ENCODE measurements at regions not wholly inside any gene's neighbourhood (a gene's known extent, or its start where the extent isn't known, plus 50 kb on each side); places are given as distances from the start of the nearest gene placed in this dataset.

DNA sequence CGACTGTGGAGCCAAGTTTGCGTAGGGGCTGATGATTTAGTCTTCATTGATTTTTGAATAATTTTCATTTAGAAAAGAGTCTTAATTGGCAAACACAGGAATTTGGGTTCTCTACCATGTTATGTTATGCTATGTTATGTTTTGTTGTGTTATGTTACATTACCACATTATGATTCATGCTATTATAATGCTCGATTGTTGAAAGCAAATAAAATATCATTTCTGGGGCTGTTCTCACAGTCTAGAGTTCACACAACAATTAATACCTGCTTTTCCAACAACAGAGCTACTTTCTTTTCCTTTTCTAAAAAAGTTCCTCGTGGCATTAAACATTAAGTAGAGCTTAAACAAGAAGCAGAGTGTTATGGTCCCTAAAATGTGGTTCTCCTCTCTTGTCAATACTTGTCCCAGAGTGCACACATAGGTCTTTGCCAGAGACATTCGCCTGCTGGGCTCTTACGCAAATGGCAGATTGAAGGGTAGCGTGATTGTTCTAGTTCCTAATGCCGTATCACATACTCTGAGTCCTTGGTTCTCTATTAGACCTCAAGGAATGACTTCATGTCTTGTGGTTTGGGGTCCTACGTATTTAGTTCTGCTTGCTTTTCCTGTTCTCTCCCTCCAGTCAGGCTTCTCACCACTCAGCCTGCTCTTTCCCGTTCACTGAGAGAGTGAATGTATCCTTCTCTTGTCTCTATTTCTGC lies 370.3 kb downstream of the CD109 start:
- no peaks in the 10 kb centered on the region for H3K36me3 ChIP-seq
- H3K9me3 ChIP-seq, result no peaks in the 10 kb centered on the region
- TF ChIP-seq, protein P1, sequence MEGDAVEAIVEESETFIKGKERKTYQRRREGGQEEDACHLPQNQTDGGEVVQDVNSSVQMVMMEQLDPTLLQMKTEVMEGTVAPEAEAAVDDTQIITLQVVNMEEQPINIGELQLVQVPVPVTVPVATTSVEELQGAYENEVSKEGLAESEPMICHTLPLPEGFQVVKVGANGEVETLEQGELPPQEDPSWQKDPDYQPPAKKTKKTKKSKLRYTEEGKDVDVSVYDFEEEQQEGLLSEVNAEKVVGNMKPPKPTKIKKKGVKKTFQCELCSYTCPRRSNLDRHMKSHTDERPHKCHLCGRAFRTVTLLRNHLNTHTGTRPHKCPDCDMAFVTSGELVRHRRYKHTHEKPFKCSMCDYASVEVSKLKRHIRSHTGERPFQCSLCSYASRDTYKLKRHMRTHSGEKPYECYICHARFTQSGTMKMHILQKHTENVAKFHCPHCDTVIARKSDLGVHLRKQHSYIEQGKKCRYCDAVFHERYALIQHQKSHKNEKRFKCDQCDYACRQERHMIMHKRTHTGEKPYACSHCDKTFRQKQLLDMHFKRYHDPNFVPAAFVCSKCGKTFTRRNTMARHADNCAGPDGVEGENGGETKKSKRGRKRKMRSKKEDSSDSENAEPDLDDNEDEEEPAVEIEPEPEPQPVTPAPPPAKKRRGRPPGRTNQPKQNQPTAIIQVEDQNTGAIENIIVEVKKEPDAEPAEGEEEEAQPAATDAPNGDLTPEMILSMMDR (IDR thresholded peaks at IDR 0.05; ENCODE audit: low read depth, low read length), result no peak
- no peak for DNase-seq
- no peaks in the 10 kb centered on the region for H3K27me3 ChIP-seq
- no peaks in the 10 kb centered on the region for H3K4me1 ChIP-seq
- H3K4me3 ChIP-seq (ENCODE audit: low read depth, low read length), result no peak overlapping the region

DNA sequence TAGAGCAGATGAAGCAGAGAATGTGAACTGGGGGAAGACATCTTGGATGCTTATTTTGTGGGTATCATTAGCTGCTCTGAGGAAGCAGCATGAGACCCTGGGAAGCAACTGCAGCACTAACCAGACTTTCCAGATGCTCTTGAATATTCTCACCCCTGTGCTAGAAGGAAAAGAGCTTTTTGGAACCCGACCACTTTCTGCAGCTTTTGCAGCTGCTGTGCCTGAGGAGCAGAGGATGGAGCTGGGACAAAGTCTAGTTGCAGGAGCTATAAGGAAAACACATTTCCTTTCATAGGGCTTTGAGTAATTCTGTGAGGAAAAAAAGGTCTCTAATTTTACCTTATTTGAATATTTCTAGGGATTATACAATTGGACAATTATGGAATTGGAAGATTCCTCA lies 369.7 kb downstream of the CD109 start:
- no peaks in the 10 kb centered on the region for H3K27me3 ChIP-seq
- no peak overlapping the region for H3K4me3 ChIP-seq (ENCODE audit: low read depth, low read length)
- no peaks in the 10 kb centered on the region for H3K4me1 ChIP-seq
- DNase-seq, result no peak
- no peaks in the 10 kb centered on the region for H3K36me3 ChIP-seq
- TF ChIP-seq, protein P1 (IDR thresholded peaks at IDR 0.05; ENCODE audit: low read depth, low read length), result no peak
- H3K9me3 ChIP-seq, result no peaks in the 10 kb centered on the region

DNA sequence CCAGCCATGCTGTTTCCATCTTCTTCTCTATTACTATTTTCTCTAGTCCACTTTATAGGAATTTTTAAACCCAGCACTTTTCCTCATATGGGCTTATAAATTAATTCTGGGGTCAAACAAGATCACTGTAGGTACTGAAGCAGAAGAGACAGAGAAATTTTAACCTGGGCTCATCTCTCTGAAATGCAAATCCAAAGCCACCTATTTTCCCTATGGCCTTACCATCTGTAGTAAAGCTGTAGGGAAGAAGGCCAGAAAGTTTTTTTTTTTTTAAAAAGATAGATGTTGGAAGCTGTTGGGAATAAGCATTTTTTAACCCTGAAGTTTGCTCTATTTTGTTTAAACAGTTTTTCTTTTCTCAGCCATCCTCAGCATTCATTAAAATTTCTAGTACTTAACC lies 367.4 kb downstream of the CD109 start:
- H3K4me1 ChIP-seq, result no peaks in the 10 kb centered on the region
- H3K27me3 ChIP-seq, result no peaks in the 10 kb centered on the region
- DNase-seq, result no peak
- H3K4me3 ChIP-seq (ENCODE audit: low read depth, low read length), result no peak overlapping the region
- no peaks in the 10 kb centered on the region; the same call in 1 of the 2 replicates for H3K9me3 ChIP-seq
- H3K36me3 ChIP-seq, result no peaks in the 10 kb centered on the region
- TF ChIP-seq, protein P1 (IDR thresholded peaks at IDR 0.05; ENCODE audit: low read depth, low read length), result no peak

DNA sequence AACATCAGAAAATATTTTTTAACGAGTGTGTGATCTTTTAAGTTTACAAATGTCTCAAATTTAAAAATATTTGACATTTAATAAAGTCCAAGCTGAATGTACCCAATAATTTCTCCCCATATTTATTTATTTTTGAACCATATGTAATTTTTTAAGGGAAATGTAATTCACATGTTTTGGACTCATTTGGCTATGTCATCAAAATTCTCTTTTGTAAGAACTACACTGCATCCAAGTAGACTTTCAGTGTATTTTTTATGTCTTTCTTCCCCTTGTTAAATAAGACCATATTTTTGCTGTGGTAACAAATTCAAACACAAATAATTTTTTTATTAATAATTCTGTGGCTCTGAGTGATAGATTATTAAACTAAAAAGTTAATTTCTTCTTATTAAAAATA lies 365.2 kb downstream of the CD109 start:
- DNase-seq, result no peak
- Histone ChIP-seq H3K27me3 (no peaks in the 10 kb centered on the region), H3K36me3 (no peaks in the 10 kb centered on the region), H3K4me3 (ENCODE audit: low read depth, low read length) (no peak overlapping the region), H3K9me3 (no peaks in the 10 kb centered on the region; the same call in 1 of the 2 replicates), H3K4me1 (no peaks in the 10 kb centered on the region)
- TF ChIP-seq, protein P1 (IDR thresholded peaks at IDR 0.05; ENCODE audit: low read depth, low read length), result no peak

DNA sequence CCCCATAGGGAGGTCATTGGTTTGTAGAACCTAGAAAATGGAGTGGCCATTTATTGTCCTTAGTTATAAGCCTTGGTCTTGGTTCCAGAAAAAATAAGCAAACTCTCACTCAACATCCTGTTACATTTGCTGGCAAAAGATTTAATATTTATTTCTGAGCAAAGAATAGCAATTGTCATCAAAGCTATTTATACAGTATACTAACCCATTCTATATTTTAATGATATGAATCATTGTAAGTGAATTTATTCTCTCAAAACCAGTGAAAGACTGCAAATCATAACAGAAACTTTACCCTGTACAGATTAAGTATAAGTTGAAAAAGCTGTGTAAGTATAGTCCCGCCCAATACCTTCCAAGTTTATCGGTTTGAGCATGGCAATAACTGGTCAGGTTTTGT lies 364.4 kb downstream of the CD109 start:
- Histone ChIP-seq H3K36me3 (no peaks in the 10 kb centered on the region), H3K9me3 (no peaks in the 10 kb centered on the region; the same call in 1 of the 2 replicates), H3K27me3 (no peaks in the 10 kb centered on the region), H3K4me1 (no peaks in the 10 kb centered on the region), H3K4me3 (ENCODE audit: low read depth, low read length) (no peak overlapping the region)
- DNase-seq, result no peak
- TF ChIP-seq, protein P1 (IDR thresholded peaks at IDR 0.05; ENCODE audit: low read depth, low read length), result no peak

DNA sequence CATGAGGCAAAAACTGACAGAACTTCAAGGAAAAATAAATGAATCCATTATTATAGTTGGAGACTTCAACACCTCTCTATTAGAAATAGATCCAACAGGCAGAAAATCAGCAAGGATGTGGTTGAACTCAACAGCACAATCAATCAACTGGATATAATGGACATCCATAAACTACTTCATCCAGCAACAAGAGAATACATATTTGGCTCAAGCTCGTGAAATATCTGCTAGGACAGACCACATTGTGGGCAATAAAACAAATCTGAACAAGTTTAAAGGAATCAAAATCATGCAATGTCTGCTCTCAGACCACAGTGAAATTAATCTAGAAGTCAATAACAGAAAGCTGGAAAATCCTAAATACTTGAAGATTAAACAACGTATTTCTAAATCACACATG lies 362.6 kb downstream of the CD109 start:
- Histone ChIP-seq H3K4me1 (no peaks in the 10 kb centered on the region), H3K4me3 (ENCODE audit: low read depth, low read length) (no peak overlapping the region), H3K9me3 (no peaks in the 10 kb centered on the region; the same call in 1 of the 2 replicates), H3K27me3 (no peaks in the 10 kb centered on the region), H3K36me3 (no peaks in the 10 kb centered on the region)
- TF ChIP-seq, protein P1 (IDR thresholded peaks at IDR 0.05; ENCODE audit: low read depth, low read length), result no peak
- no peak for DNase-seq
